NOMO-1 (cell line): ENCODE measurements at regions not wholly inside any gene's neighbourhood (a gene's known extent, or its start where the extent isn't known, plus 50 kb on each side); places are given as distances from the start of the nearest gene placed in this dataset.

Experiments
- DNase-seq, 2 experiments: peaks; one replicate each; lab custom pipeline; 2025; ENCODE audit not compliant: unreplicated experiment in 2 of 2; lab: John Stamatoyannopoulos, UW

- no peak for DNase-seq
Observed at GRCh38 chr6:11926594-11927407, 85.3 kb upstream of the HIVEP1 start.

- DNase-seq, result no peak
Observed at GRCh38 chr6:11925805-11926204, 86.3 kb upstream of the HIVEP1 start.

- no peak for DNase-seq
Observed at GRCh38 chr6:11923621-11924020, 88.5 kb upstream of the HIVEP1 start.

DNA sequence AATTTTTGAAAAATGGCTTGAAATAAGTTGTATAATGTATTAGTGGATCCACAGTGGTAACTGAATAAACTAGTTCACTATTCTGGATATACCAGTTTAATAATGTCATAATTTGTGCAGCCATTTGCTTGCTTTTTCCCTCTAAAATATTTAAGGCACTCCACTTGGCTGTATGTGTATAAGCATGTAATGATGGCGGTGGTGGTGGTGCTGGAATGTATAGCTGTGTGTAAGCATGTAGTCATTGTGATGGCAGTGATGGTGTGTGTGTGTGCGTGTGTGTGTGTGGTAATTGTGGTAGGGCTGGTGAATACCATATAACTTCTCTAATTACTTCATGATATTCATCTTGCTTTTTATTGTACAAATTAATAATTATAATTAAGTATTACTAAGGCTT lies 89.2 kb upstream of the HIVEP1 start:
- no peak for DNase-seq

DNA sequence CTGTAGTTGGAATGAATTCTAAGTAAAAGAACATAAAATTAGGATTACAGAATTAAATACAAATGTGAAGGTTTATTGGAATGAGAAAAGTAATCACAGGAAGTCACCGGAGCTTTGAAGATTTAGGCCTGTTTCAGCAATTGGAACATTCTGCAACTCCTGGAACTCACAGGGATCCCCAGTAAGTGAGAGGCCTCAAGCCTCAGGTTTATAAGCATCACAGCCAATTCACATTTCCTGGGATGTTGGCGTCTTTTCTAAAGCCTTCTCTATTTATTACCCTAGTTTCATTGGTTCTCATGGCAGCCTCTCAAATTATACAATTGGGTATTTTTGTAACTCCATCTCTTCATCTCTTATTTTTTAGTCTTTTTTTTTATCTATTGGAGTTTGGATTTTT lies 90.4 kb upstream of the HIVEP1 start:
- DNase-seq, result no peak

DNA sequence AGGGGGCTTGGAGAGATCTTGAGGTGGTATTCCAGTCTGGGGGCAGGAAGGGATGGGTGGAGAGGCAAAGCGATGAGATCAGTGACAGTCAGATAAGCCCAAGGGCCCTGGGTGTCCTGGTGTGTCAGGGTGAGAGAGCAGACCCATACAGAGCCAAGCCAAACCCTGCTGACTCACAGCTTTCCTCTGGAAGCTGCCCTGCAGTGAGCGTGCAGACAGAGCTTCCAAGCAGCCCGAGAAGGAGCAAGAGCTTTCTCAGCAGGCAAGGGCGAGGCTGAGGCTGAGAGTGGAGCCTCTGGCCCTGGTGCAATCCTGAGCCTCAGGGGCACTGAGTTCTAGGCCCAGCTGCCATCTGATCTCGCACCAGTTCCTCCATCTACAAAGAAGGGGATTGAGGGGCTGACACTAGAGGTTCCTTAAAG lies 91.1 kb upstream of the HIVEP1 start:
- DNase-seq, result no peak

- DNase-seq, result no peak
Observed at GRCh38 chr6:11920566-11920965, 91.5 kb upstream of the HIVEP1 start.

GRCh38 chr6:11919771-11920440 lies 92.2 kb upstream of the HIVEP1 start:
- no peak for DNase-seq

DNA sequence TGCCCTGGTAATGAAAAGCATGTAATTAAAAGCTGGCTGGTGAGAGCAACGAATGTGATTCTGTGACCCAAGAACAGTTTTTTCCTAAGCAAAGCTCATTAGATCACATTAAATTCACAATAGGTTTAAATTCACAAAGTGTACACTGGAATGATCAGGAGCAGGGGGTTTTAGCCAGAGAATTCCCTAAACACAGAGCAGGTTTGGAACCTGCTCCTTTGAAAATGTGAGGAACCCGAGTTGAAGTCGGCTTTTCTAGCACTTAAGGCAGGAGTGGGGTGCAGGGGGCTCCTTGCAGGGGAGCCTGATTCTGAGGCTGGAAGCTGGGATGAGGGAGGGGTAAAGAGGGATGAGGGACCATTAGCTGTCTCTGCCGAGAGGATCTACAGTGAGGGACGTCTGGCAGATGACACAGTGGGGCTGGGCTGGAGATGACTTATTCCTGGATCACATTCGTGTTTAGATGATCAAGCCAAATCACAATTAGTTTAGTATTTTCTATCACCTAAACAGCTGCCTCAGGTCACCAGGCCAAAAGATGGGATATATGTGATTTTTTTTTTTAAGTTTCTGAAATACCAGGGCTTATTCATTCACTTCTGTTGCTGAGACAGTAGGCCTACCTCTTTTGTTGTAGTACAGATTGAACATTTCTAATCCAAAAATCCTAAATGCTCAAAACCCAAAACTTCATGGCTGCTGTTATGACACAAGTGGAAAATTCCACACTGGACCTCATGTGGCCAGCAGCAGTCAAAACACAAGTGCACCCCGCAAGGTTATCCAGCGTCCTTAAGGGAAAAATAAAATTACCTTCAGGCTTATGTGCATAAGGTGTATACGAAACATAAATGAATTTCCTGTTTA lies 93.1 kb upstream of the HIVEP1 start:
- no peak for DNase-seq

GRCh38 chr6:11917951-11918738 lies 94.0 kb upstream of the HIVEP1 start:
- no peak for DNase-seq

DNA sequence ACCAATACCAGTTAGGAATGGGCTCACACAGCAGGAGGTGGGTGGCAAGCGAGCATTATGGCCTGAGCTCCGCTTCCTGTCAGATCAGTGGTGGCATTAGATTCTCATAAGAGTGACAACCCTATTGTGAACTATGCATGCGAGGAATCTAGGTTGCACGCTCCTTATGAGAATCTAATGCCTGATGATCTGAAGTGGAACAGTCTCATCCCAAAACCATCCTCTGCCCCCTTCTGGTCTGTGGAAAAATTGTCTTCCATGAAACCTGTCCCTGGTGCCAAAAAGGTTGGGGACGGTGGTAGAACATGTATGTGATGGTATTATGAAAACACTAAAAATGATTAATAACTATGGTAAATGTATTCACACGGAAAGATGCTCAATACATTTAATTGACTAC lies 99.7 kb upstream of the HIVEP1 start:
- DNase-seq, result no peak

DNA sequence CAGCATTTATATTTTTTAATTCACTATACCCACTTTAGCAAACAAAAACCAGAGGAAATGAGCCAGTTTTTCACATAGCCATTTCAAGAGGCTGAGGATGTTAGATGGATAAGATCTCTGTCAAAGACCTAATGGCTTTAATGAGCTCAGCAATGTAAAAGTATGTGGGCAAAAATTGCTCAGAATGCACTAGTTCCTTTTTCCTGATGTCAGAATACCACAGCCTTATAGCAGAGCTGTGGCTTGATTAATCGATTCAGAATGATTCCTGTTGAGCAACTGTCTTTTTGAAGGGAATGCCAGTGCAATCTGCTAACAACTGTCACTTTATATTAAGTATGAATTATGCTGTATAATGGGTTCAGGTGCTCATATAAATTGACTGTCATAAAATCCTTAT lies 100.6 kb upstream of the HIVEP1 start:
- DNase-seq, result peak; percentile 34 to 85

DNA sequence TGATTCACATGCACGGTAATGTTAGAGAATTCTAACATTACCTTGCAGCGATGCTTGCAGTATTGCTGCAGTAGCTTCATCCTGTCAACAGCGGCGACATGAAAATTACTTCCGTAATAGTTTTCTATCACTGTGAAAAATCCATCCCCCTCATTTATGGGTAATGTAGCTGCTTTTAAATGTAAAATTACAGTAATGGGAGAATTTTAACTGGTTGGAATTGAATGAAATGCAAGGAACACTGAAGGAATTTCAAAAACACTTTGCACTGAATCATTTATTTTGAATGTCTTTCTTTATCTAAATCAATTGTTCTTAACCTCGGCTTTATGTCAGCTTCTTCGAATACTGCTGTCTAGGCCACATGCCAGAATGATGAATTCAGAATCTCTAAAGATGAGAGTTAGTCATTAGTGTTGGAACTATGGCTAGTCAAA lies 102.4 kb upstream of the HIVEP1 start:
- no peak for DNase-seq

GRCh38 chr6:11908436-11909105 lies 103.5 kb upstream of the HIVEP1 start:
- DNase-seq, result no peak

GRCh38 chr6:11903645-11904044 lies 108.5 kb upstream of the HIVEP1 start:
- no peak for DNase-seq

GRCh38 chr6:11902527-11902926 lies 109.6 kb upstream of the HIVEP1 start:
- no peak for DNase-seq

DNA sequence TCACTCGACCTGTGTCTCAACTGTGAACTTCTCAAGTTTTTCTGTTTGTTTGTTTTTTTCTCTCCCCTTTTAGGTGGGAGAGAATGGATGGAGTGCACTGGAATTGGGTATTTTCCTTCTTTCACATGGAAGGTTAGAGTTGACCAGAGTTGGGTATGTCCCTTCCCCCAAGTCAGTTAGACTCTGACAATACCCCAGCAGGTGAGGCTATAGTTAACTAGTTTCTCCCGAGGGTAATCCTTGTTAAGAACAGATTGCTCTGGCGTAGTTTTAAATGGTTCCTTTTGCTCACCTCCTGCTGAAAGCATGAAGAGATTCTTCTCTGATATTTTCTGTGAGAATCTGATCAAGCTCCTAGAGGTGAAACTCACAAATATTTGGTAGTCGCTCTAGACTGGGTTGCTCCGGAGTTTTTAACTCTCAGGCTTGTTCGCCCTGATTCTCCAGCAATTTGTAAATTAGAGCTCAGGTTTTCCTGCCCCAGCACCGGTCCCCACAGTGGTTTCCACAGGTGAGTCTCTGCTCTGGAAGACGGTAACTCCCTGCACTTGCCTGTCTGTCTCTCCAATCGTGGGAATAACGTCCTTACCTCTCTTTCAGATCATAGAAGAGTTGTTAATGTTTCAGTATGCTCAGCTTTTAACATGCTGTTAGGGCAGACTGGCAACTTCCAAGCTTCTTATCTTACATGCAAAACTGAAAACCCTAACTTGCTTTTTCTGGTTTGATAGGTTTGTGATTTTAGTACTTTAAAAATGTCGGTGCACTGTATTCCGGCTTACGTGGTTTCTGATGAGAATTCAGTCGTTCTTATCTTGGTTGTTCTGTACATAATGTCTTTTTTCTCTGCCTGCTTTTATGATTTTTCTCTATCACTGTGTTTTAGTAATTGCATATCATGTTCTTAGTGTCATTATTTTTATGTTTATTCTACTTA lies 111.2 kb upstream of the HIVEP1 start:
- DNase-seq, result no peak

- DNase-seq, result no peak
Observed at GRCh38 chr6:11899645-11900044, 112.5 kb upstream of the HIVEP1 start.

DNA sequence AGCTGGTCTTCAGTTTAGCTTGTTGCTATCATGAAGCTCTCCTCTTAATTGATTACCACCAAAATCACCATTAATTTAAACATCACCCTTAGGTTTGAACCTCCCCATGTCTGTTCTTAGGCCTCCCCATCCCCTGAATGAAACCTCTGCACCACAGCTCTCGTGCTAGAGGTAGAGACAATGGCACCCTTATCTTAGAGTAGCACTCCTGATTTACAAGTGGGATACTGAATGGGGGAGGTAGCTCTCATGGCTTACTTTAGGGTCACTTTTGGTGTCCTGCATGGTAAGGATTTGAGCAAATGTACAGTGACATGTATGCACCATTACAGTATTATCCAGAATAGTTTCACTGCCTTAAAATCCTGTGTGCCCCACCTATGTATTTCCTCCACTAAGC lies 115.6 kb upstream of the ADTRP start:
- no peak for DNase-seq
